ENCODE measurements at regions not wholly inside any gene's neighbourhood (a gene's known extent, or its start where the extent isn't known, plus 50 kb on each side); places are given as distances from the start of the nearest gene placed in this dataset.

GRCh38 chr3:159924411-159924810 lies 64.2 kb upstream of the IL12A start:
- no peaks in the 10 kb centered on the region for H3K4me1 ChIP-seq (ENCODE audit: control insufficient read depth, insufficient read depth, low read length)
- H3K9me3 ChIP-seq (ENCODE audit: control insufficient read depth, insufficient read depth, low read depth, low read length) = no peaks in the 10 kb centered on the region
- TF ChIP-seq ZBTB1 (tag by site-specific recombination; IDR thresholded peaks at IDR 0.05) (no peak), ZNF223 (tag by site-specific recombination; IDR thresholded peaks at IDR 0.05) (no peak), ZNF596 (tag by site-specific recombination; IDR thresholded peaks at IDR 0.05) (no peak), ZNF488 (tag by site-specific recombination; IDR thresholded peaks at IDR 0.05) (no peak), ZNF645 (tag by site-specific recombination; IDR thresholded peaks at IDR 0.05) (no peak), ZNF248 (tag by site-specific recombination; IDR thresholded peaks at IDR 0.05) (no peak), ZNF623 (tag by site-specific recombination; IDR thresholded peaks at IDR 0.05) (no peak), ZSCAN23 (tag by site-specific recombination; IDR thresholded peaks at IDR 0.05) (no peak), ZNF629 (tag by site-specific recombination; IDR thresholded peaks at IDR 0.05) (no peak)
- CTCF ChIA-PET = interaction anchor here (1.8 kb wide), 1 partner anchor 39 kb away, joined by 4 read pairs; no protein-coding TSS in a partner anchor
- no peaks in the 10 kb centered on the region for H3K36me3 ChIP-seq (ENCODE audit: control insufficient read depth in 2 of 2, insufficient read depth in 1 of 2, low read length in 2 of 2)
- POLR2A ChIA-PET = no interaction called here
- no peak overlapping the region for H3K27ac ChIP-seq (ENCODE audit: extremely low read depth, low read depth, low read length)
- H3K4me3 ChIP-seq (ENCODE audit: low read depth, low read length) = no peak overlapping the region

GRCh38 chr3:159925248-159925647 lies 63.4 kb upstream of the IL12A start:
- Histone ChIP-seq H3K27ac (ENCODE audit: extremely low read depth, low read depth, low read length) (no peak overlapping the region), H3K36me3 (ENCODE audit: control insufficient read depth in 2 of 2, insufficient read depth in 1 of 2, low read length in 2 of 2) (no peaks in the 10 kb centered on the region), H3K9me3 (ENCODE audit: control insufficient read depth, insufficient read depth, low read depth, low read length) (no peaks in the 10 kb centered on the region), H3K4me3 (ENCODE audit: low read depth, low read length) (no peak overlapping the region), H3K4me1 (ENCODE audit: control insufficient read depth, insufficient read depth, low read length) (no peaks in the 10 kb centered on the region)
- POLR2A ChIA-PET = no interaction called here
- TF ChIP-seq ZNF148 (tag by site-specific recombination; IDR thresholded peaks at IDR 0.05; ENCODE audit: borderline replicate concordance) (no peak), ZNF132 (tag by site-specific recombination; IDR thresholded peaks at IDR 0.05; ENCODE audit: borderline replicate concordance) (no peak), BCL11A (tag by site-specific recombination; IDR thresholded peaks at IDR 0.05; ENCODE audit: low read depth) (no peak), ZNF423 (tag by site-specific recombination; IDR thresholded peaks at IDR 0.05) (no peak), ZNF449 (tag by site-specific recombination; IDR thresholded peaks at IDR 0.05) (no peak), ZNF626 (tag by site-specific recombination; IDR thresholded peaks at IDR 0.05) (no peak), ZNF184 (tag by site-specific recombination; IDR thresholded peaks at IDR 0.05) (no peak), GLIS2 (tag by site-specific recombination; IDR thresholded peaks at IDR 0.05) (no peak), ZNF610 (tag by site-specific recombination; IDR thresholded peaks at IDR 0.05; ENCODE audit: borderline replicate concordance) (no peak), MEIS1 (CRISPR knock-in tag; IDR thresholded peaks at IDR 0.05; ENCODE audit: borderline replicate concordance) (no peak), ZNF221 (tag by site-specific recombination; IDR thresholded peaks at IDR 0.05; ENCODE audit: borderline replicate concordance) (no peak), ZBTB11 (tag by site-specific recombination; conservative IDR thresholded peaks at IDR 0.05; ENCODE audit: low read depth) (no peak)
- CTCF ChIA-PET = interaction anchor here (1.8 kb wide), 1 partner anchor 40 kb away, joined by 4 read pairs; no protein-coding TSS in a partner anchor

All from HEK293 (cell line).